A549 (cell line): ENCODE measurements at regions not wholly inside any gene's neighbourhood (a gene's known extent, or its start where the extent isn't known, plus 50 kb on each side); places are given as distances from the start of the nearest gene placed in this dataset.

Source experiments
- ATAC-seq, 2 experiments: fragments of 200-7000 bp in 1 of 2; fragments of >200 bp in 1 of 2; cut with Nextera tagmentation in 1 of 2; cut with Tn5 transposase in 1 of 2; 3 replicates each; pipeline versions ENCODE4 v1.8.0 to v1.9.1; 2018 to 2020; ENCODE audit warnings: mild to moderate bottlenecking in 1 of 2, moderate library complexity in 1 of 2
- CTCF ChIA-PET: fragments of 300-600 bp; sonication (Branson Sonifier 250); formaldehyde crosslinking; extraction: SDS; loops from one replicate; lab custom pipeline; 2021; ENCODE audit warnings: antibody characterized with exemption, inconsistent platforms; lab: Yijun Ruan, JAX
- POLR2A ChIA-PET: fragments of 350-600 bp; formaldehyde crosslinking; extraction: SDS; loops from one replicate; lab custom pipeline; 2021; ENCODE audit warnings: antibody characterized with exemption, inconsistent platforms; lab: Yijun Ruan, JAX
- DNase-seq, 2 experiments: peaks; one replicate each; pipeline versions ENCODE4 v3.0.0 to v3.0.0-alpha.2; 2011 to 2016; ENCODE audit warnings: low read depth in 1 of 2, low spot score in 1 of 2
- FAIRE-seq: peaks from 2 replicates; lab custom pipeline; 2011; peaks lifted over from hg19 to GRCh38; lab: Jason Lieb, UNC
- H3K27ac ChIP-seq, 2 experiments: fragments of >200 bp; sonication (Bioruptor Twin); formaldehyde crosslinking; 3 replicates each; pipeline ENCODE4 v1.5.1; 2016 to 2017
- H3K4me1 ChIP-seq: fragments of >200 bp; sonication (Bioruptor Twin); formaldehyde crosslinking; 3 replicates; pipeline ENCODE4 v1.6.1; 2016
- H3K4me2 ChIP-seq: fragments of >200 bp; sonication (Bioruptor Twin); formaldehyde crosslinking; 3 replicates; pipeline ENCODE4 v1.6.1; 2016
- H3K4me3 ChIP-seq: fragments of >200 bp; sonication (Bioruptor Twin); formaldehyde crosslinking; 3 replicates; pipeline ENCODE4 v1.5.1; 2016
- H3K9me3 ChIP-seq: fragments of >200 bp; sonication (Bioruptor Twin); formaldehyde crosslinking; 3 replicates; pipeline ENCODE4 v1.6.1; 2016
- CBX8 ChIP-seq: fragments of 200-600 bp; sonication (generic); IDR thresholded peaks from 2 replicates; pipeline ENCODE4 v1.6.1; 2016
- CHD4 ChIP-seq: fragments of 200-600 bp; sonication (generic); IDR thresholded peaks from 2 replicates; pipeline ENCODE4 v1.6.1; 2016; ENCODE audit warnings: antibody characterized with exemption, mild to moderate bottlenecking, borderline replicate concordance
- EHMT2 ChIP-seq: fragments of 200-600 bp; sonication (generic); IDR thresholded peaks from 2 replicates; pipeline ENCODE4 v1.6.1; 2016; ENCODE audit warnings: antibody characterized with exemption, low read depth, mild to moderate bottlenecking, moderate library complexity
- EP300 ChIP-seq, 2 experiments: fragments of >200 bp; sonication (Bioruptor Twin); formaldehyde crosslinking; IDR thresholded peaks; 2 replicates in 1 of 2; 3 replicates in 1 of 2; pipeline ENCODE4 v1.6.1; 2016 to 2017
- ESRRA ChIP-seq: fragments of 150-350 bp; IDR thresholded peaks from 2 replicates; pipeline ENCODE4 v1.6.1; 2014; ENCODE audit warnings: mild to moderate bottlenecking, low read length, borderline replicate concordance
- FOSB ChIP-seq: fragments of 250-450 bp; sonication (Bioruptor Pico); IDR thresholded peaks from 2 replicates; pipeline ENCODE4 v1.5.0; 2020; ENCODE audit warnings: mild to moderate bottlenecking, moderate library complexity
- FOXS1 ChIP-seq: fragments of 250-450 bp; sonication (Bioruptor Pico); IDR thresholded peaks from 2 replicates; pipeline ENCODE4 v1.5.0; 2020; ENCODE audit warnings: mild to moderate bottlenecking, moderate library complexity
- HDAC2 ChIP-seq: fragments of 200-600 bp; sonication (generic); IDR thresholded peaks from 2 replicates; pipeline ENCODE4 v1.6.1; 2016
- HES2 ChIP-seq: fragments of >200 bp; sonication (Bioruptor Twin); formaldehyde crosslinking; IDR thresholded peaks from 2 replicates; pipeline ENCODE4 v1.6.1; 2016
- HMGXB4 ChIP-seq: fragments of 250-450 bp; sonication (Bioruptor Pico); IDR thresholded peaks from 2 replicates; pipeline ENCODE4 v1.5.0; 2021; ENCODE audit warnings: mild to moderate bottlenecking, moderate library complexity, borderline replicate concordance
- HOXA7 ChIP-seq: fragments of 250-450 bp; sonication (Bioruptor Pico); IDR thresholded peaks from 2 replicates; pipeline ENCODE4 v1.5.0; 2020; ENCODE audit warnings: mild to moderate bottlenecking, moderate library complexity
- JUNB ChIP-seq: fragments of >200 bp; sonication (Bioruptor Twin); formaldehyde crosslinking; IDR thresholded peaks from 2 replicates; pipeline ENCODE4 v1.6.1; 2016
- KDM1A ChIP-seq: fragments of 200-600 bp; sonication (generic); IDR thresholded peaks from 2 replicates; pipeline ENCODE4 v1.6.1; 2016; ENCODE audit warnings: low read depth, mild to moderate bottlenecking
- KDM5A ChIP-seq: fragments of 200-600 bp; sonication (generic); IDR thresholded peaks from 2 replicates; pipeline ENCODE4 v1.6.1; 2016; ENCODE audit warnings: antibody characterized with exemption, mild to moderate bottlenecking
- MAFK ChIP-seq: fragments of 450-650 bp; IDR thresholded peaks from 2 replicates; pipeline ENCODE4 v1.6.1; 2014; ENCODE audit not compliant: partially characterized antibody
- NFE2L2 ChIP-seq: fragments of 150-350 bp; conservative IDR thresholded peaks from 2 replicates; pipeline ENCODE4 v1.6.1; 2014; ENCODE audit warnings: low read length
- NPAS2 ChIP-seq: fragments of 250-450 bp; sonication (Bioruptor Pico); IDR thresholded peaks from 2 replicates; pipeline ENCODE4 v1.8.0; 2022; ENCODE audit warnings: mild to moderate bottlenecking, moderate library complexity, borderline replicate concordance
- NR3C1 ChIP-seq: fragments of >200 bp; sonication (Bioruptor Twin); formaldehyde crosslinking; IDR thresholded peaks from 3 replicates; pipeline ENCODE4 v1.6.1; 2017
- PBX3 ChIP-seq: IDR thresholded peaks from 2 replicates; pipeline ENCODE4 v1.6.1; 2012
- PHF8 ChIP-seq: fragments of 200-600 bp; sonication (generic); IDR thresholded peaks from 2 replicates; pipeline ENCODE4 v1.6.1; 2016; ENCODE audit warnings: low read depth, mild to moderate bottlenecking, antibody characterized with exemption, moderate library complexity, borderline replicate concordance
- SMC3 ChIP-seq: fragments of >200 bp; sonication (Bioruptor Twin); formaldehyde crosslinking; IDR thresholded peaks from 3 replicates; pipeline ENCODE4 v1.6.1; 2018; ENCODE audit warnings: inconsistent platforms
- SREBF2 ChIP-seq: fragments of 450-650 bp; IDR thresholded peaks from 2 replicates; pipeline ENCODE4 v1.6.1; 2014; ENCODE audit warnings: mild to moderate bottlenecking, moderate library complexity
- TP53 ChIP-seq: fragments of 250-450 bp; sonication (Bioruptor Pico); IDR thresholded peaks from 2 replicates; pipeline ENCODE4 v1.5.0; 2021; ENCODE audit warnings: mild to moderate bottlenecking, moderate library complexity
- USF2 ChIP-seq: fragments of 450-650 bp; IDR thresholded peaks from 2 replicates; pipeline ENCODE4 v1.6.1; 2014; ENCODE audit warnings: antibody characterized with exemption
- ZC3H11A ChIP-seq: fragments of 450-650 bp; IDR thresholded peaks from 2 replicates; pipeline ENCODE4 v1.6.1; 2014; ENCODE audit warnings: antibody characterized with exemption, mild to moderate bottlenecking
- WGBS: methylation state at CpG from one replicate; pipeline ENCODE4 v1.1.6; 2017; ENCODE audit errors: missing lambda C conversion rate; 5-methylcytosine and 5-hydroxymethylcytosine counted together

- DNase-seq (no peak), FAIRE-seq (no peak), ATAC-seq (no peak)
- TF ChIP-seq USF2 (no peak), HES2 (no peak), JUNB (no peak)
- POLR2A ChIA-PET: no interaction called here
- CTCF ChIA-PET: no interaction called here
- Histone ChIP-seq H3K4me1 (no peaks in the 10 kb centered on the region), H3K4me2 (no peak overlapping the region), H3K27ac (no peak overlapping the region), H3K9me3 (no peaks in the 10 kb centered on the region), H3K4me3 (no peak overlapping the region)
- WGBS: 47% methylated on average over 2 of the region's 2 CpGs
Measured at GRCh38 chr21:16663436-16663835, 849.4 kb upstream of the CXADR start.

GRCh38 chr21:16667395-16667794 is 845.4 kb upstream of the CXADR start:
- H3K4me2 ChIP-seq: no peak overlapping the region
- DNase-seq: no peak
- no peak overlapping the region for H3K27ac ChIP-seq
- TF ChIP-seq FOSB (CRISPR knock-in tag): no peak
- TF ChIP-seq SMC3: no peak
- no peak for TF ChIP-seq ESRRA
- TF ChIP-seq PHF8: no peak
- TF ChIP-seq NPAS2 (CRISPR knock-in tag): no peak
- no peak for TF ChIP-seq MAFK
- TF ChIP-seq JUNB: no peak
- no peak for TF ChIP-seq SREBF2
- no peak for TF ChIP-seq PBX3
- TF ChIP-seq TP53 (CRISPR knock-in tag): no peak
- 70% methylated on average over 2 of the region's 2 CpGs for WGBS
- ChIA-PET CTCF (no interaction called here), POLR2A (no interaction called here)
- ATAC-seq: no peak
- no peaks in the 10 kb centered on the region for H3K9me3 ChIP-seq
- H3K4me1 ChIP-seq: no peaks in the 10 kb centered on the region
- FAIRE-seq: no peak
- no peak overlapping the region for H3K4me3 ChIP-seq

- H3K4me1 ChIP-seq: no peaks in the 10 kb centered on the region
- CTCF ChIA-PET: no interaction called here
- DNase-seq (no peak), FAIRE-seq (no peak), ATAC-seq (no peak)
- H3K27ac ChIP-seq: no peak overlapping the region
- no peaks in the 10 kb centered on the region for H3K9me3 ChIP-seq
- 71% methylated on average over 2 of the region's 2 CpGs for WGBS
- POLR2A ChIA-PET: no interaction called here
- H3K4me3 ChIP-seq: no peak overlapping the region
- no peak overlapping the region for H3K4me2 ChIP-seq
- TF ChIP-seq CBX8: no peak
- no peak for TF ChIP-seq CHD4
- TF ChIP-seq USF2: no peak
- no peak for TF ChIP-seq KDM5A
- no peak for TF ChIP-seq NFE2L2
- TF ChIP-seq SREBF2: no peak
- TF ChIP-seq HDAC2: no peak
- no peak for TF ChIP-seq TP53 (CRISPR knock-in tag)
- TF ChIP-seq KDM1A: no peak
- no peak for TF ChIP-seq NR3C1
Measured at GRCh38 chr21:16674949-16675348, 837.9 kb upstream of the CXADR start.

GRCh38 chr21:16676391-16676790 is 836.5 kb upstream of the CXADR start:
- Histone ChIP-seq H3K4me1 (no peaks in the 10 kb centered on the region), H3K9me3 (no peaks in the 10 kb centered on the region), H3K4me2 (no peak overlapping the region), H3K4me3 (no peak overlapping the region), H3K27ac (no peak overlapping the region)
- ChIA-PET POLR2A (no interaction called here), CTCF (no interaction called here)
- no peak for ATAC-seq
- no peak for FAIRE-seq
- WGBS: 32% methylated on average over 3 of the region's 3 CpGs
- TF ChIP-seq HES2 (no peak), NFE2L2 (no peak), PBX3 (no peak), TP53 (CRISPR knock-in tag) (no peak), HMGXB4 (no peak), EP300 (IDR thresholded peaks at IDR 0.05) (no peak), CBX8 (no peak), KDM1A (no peak), HOXA7 (CRISPR knock-in tag) (no peak), EHMT2 (no peak), FOXS1 (CRISPR knock-in tag) (no peak), CHD4 (no peak), ZC3H11A (no peak)
- DNase-seq: no peak
